HEK293 (cell line): ENCODE measurements at regions not wholly inside any gene's neighbourhood (a gene's known extent, or its start where the extent isn't known, plus 50 kb on each side); places are given as distances from the start of the nearest gene placed in this dataset.

Source experiments
- CTCF ChIA-PET: fragments of 350-600 bp; formaldehyde crosslinking; extraction: SDS; loops from one replicate; lab custom pipeline; 2021; ENCODE audit warnings: antibody characterized with exemption; lab: Yijun Ruan, JAX
- POLR2A ChIA-PET: fragments of 300-600 bp; formaldehyde crosslinking; extraction: SDS; loops from one replicate; lab custom pipeline; 2020; ENCODE audit warnings: antibody characterized with exemption, inconsistent platforms; lab: Yijun Ruan, JAX
- H3K27ac ChIP-seq: fragments of 200-500 bp; sonication (Bioruptor generic); 2 replicates; pipeline ENCODE4 v1.5.1; 2014; ENCODE audit warnings: low read depth, low read length, control low read depth, inconsistent platforms; ENCODE audit errors: extremely low read depth
- H3K36me3 ChIP-seq, 2 experiments: fragments of 200-500 bp in 1 of 2; sonication (Bioruptor generic) in 1 of 2; 1 replicate in 1 of 2; 2 replicates in 1 of 2; pipeline ENCODE4 v1.5.1; 2014 to 2017; ENCODE audit warnings: inconsistent platforms in 2 of 2, low read length in 2 of 2; ENCODE audit not compliant: control insufficient read depth in 2 of 2, insufficient read depth in 1 of 2
- H3K4me1 ChIP-seq: fragments of 200-500 bp; sonication (Bioruptor generic); 2 replicates; pipeline ENCODE4 v1.5.1; 2014; ENCODE audit warnings: mild to moderate bottlenecking, low read length, inconsistent platforms; ENCODE audit not compliant: control insufficient read depth, insufficient read depth
- H3K4me3 ChIP-seq: 2 replicates; pipeline ENCODE4 v1.5.1; 2011; ENCODE audit warnings: low read depth, mild to moderate bottlenecking, control low read depth, low read length, moderate library complexity
- H3K9me3 ChIP-seq: fragments of 200-500 bp; sonication (Bioruptor generic); 2 replicates; pipeline ENCODE4 v1.5.1; 2014; ENCODE audit warnings: low read depth, low read length, inconsistent platforms; ENCODE audit not compliant: control insufficient read depth, insufficient read depth
- BCL11A ChIP-seq: fragments of 450-650 bp; formaldehyde crosslinking; IDR thresholded peaks from 2 replicates; pipeline ENCODE4 v1.5.1; 2016; ENCODE audit warnings: low read depth, missing biosample characterization, missing genetic modification characterization
- GLI2 ChIP-seq: fragments of 450-650 bp; formaldehyde crosslinking; IDR thresholded peaks from 2 replicates; pipeline ENCODE4; 2017; ENCODE audit warnings: missing biosample characterization, missing genetic modification characterization, low read depth, borderline replicate concordance
- KLF9 ChIP-seq: fragments of 450-650 bp; formaldehyde crosslinking; IDR thresholded peaks from 2 replicates; pipeline ENCODE4 v1.5.1; 2016; ENCODE audit warnings: missing biosample characterization, missing genetic modification characterization, low read depth
- ZBTB17 ChIP-seq: fragments of 450-650 bp; formaldehyde crosslinking; IDR thresholded peaks from 2 replicates; pipeline ENCODE4 v1.5.1; 2016; ENCODE audit warnings: missing biosample characterization, missing genetic modification characterization
- ZFP3 ChIP-seq: fragments of 450-650 bp; formaldehyde crosslinking; IDR thresholded peaks from 2 replicates; pipeline ENCODE4 v1.5.1; 2016; ENCODE audit warnings: low read depth, missing biosample characterization, missing genetic modification characterization
- ZNF121 ChIP-seq: fragments of 450-650 bp; formaldehyde crosslinking; IDR thresholded peaks from 2 replicates; pipeline ENCODE4 v1.5.1; 2016; ENCODE audit warnings: missing biosample characterization, missing genetic modification characterization
- ZNF174 ChIP-seq: fragments of 450-650 bp; formaldehyde crosslinking; IDR thresholded peaks from 2 replicates; pipeline ENCODE4 v1.5.0; 2017; ENCODE audit warnings: missing biosample characterization, mild to moderate bottlenecking, missing genetic modification characterization
- ZNF184 ChIP-seq: fragments of 450-650 bp; IDR thresholded peaks from 2 replicates; pipeline ENCODE4 v1.5.1; 2018; ENCODE audit warnings: missing biosample characterization, mild to moderate bottlenecking, missing genetic modification characterization
- ZNF433 ChIP-seq: fragments of 450-650 bp; formaldehyde crosslinking; IDR thresholded peaks from 2 replicates; pipeline ENCODE4 v1.5.1; 2016; ENCODE audit warnings: missing biosample characterization, missing genetic modification characterization, low read depth
- ZNF501 ChIP-seq: fragments of 450-650 bp; formaldehyde crosslinking; IDR thresholded peaks from 2 replicates; pipeline ENCODE4 v1.5.1; 2016; ENCODE audit warnings: missing biosample characterization, missing genetic modification characterization
- ZNF518A ChIP-seq: fragments of 450-650 bp; formaldehyde crosslinking; conservative IDR thresholded peaks from 2 replicates; pipeline ENCODE4 v1.5.1; 2016; ENCODE audit warnings: low read depth, missing biosample characterization, missing genetic modification characterization
- ZNF747 ChIP-seq: fragments of 450-650 bp; formaldehyde crosslinking; IDR thresholded peaks from 2 replicates; pipeline ENCODE4 v1.5.1; 2016; ENCODE audit warnings: missing biosample characterization, missing genetic modification characterization
- ZNF785 ChIP-seq: fragments of 450-650 bp; formaldehyde crosslinking; IDR thresholded peaks from 2 replicates; pipeline ENCODE4 v1.5.1; 2016; ENCODE audit warnings: missing biosample characterization, missing genetic modification characterization
- ZNF792 ChIP-seq: fragments of 450-650 bp; formaldehyde crosslinking; IDR thresholded peaks from 2 replicates; pipeline ENCODE4 v1.5.1; 2016; ENCODE audit warnings: missing biosample characterization, missing genetic modification characterization
- ZNF830 ChIP-seq: fragments of 450-650 bp; IDR thresholded peaks from 2 replicates; pipeline ENCODE4 v1.5.0; 2018; ENCODE audit warnings: missing biosample characterization, missing genetic modification characterization, low read depth, mild to moderate bottlenecking, moderate library complexity
- ZSCAN18 ChIP-seq: fragments of 450-650 bp; formaldehyde crosslinking; IDR thresholded peaks from 2 replicates; pipeline ENCODE4 v1.5.1; 2016; ENCODE audit warnings: missing biosample characterization, missing genetic modification characterization
- ZSCAN30 ChIP-seq: fragments of 450-650 bp; IDR thresholded peaks from 2 replicates; pipeline ENCODE4 v1.5.1; 2018; ENCODE audit warnings: missing biosample characterization, mild to moderate bottlenecking, missing genetic modification characterization, moderate library complexity
- ZXDB ChIP-seq: fragments of 450-650 bp; formaldehyde crosslinking; IDR thresholded peaks from 2 replicates; pipeline ENCODE4 v1.5.1; 2016; ENCODE audit warnings: missing biosample characterization, missing genetic modification characterization
- TF ChIP-seq, protein P1 (sequence below): sonication (generic); formaldehyde crosslinking; IDR thresholded peaks from 2 replicates; pipeline ENCODE4 v1.8.1; 2022; ENCODE audit warnings: mild to moderate bottlenecking, moderate library complexity, missing genetic modification reagents

DNA sequence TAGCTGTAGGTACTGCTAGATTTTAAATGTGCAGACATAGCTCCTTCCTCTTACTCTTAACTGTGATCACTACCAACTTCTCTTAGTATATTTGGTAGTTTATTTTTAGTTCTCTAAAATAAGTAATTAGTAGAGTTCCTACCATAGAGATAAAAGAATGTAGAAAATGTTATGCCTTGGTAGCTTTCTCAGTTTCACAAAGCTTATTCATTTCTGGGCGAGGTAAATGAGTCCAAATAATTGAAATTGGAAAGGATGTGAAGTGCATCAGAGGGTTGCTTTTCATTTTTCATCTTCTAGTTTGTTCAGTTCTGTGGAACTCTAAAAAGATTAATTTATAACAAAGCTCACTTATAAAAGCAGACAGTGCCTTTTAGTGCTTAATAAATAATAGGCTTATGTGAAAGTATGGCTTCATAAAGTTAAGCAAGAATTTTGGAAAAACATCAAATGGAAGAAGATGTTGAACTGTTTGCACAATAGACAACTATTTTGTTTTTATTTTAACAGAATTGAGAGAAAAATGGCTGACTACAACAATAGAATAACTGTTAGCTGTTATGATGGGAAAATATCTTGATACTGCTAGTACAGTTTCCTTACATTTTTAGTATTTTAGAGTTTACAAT lies 303.7 kb downstream of the UTRN start:
- H3K36me3 ChIP-seq: no peaks in the 10 kb centered on the region
- POLR2A ChIA-PET: no interaction called here
- no peaks in the 10 kb centered on the region for H3K9me3 ChIP-seq
- no peak overlapping the region for H3K4me3 ChIP-seq
- CTCF ChIA-PET: interaction anchor here (0.6 to 2.7 kb wide), 5 partner anchors 10 to 1045 kb away, joined by 3 to 12 read pairs (median 3); no protein-coding TSS in a partner anchor
- TF ChIP-seq ZNF830 (tag by site-specific recombination): no peak
- no peak for TF ChIP-seq ZNF174 (tag by site-specific recombination)
- H3K27ac ChIP-seq: no peak overlapping the region
- H3K4me1 ChIP-seq: peaks cover 3% of the 10 kb centered on the region; the same call in 1 of the 2 replicates

GRCh38 chr6:144590532-144590931 lies 305.4 kb downstream of the UTRN start:
- POLR2A ChIA-PET: no interaction called here
- H3K4me3 ChIP-seq: no peak overlapping the region
- no peak for TF ChIP-seq ZNF184 (tag by site-specific recombination)
- TF ChIP-seq ZNF792 (tag by site-specific recombination): no peak
- no peak for TF ChIP-seq GLI2 (tag by site-specific recombination)
- no peak for TF ChIP-seq BCL11A (tag by site-specific recombination)
- no peak for TF ChIP-seq ZNF433 (tag by site-specific recombination)
- TF ChIP-seq ZSCAN30 (tag by site-specific recombination): no peak
- no peak for TF ChIP-seq ZNF501
- no peak for TF ChIP-seq ZNF518A (tag by site-specific recombination)
- TF ChIP-seq, protein P1, sequence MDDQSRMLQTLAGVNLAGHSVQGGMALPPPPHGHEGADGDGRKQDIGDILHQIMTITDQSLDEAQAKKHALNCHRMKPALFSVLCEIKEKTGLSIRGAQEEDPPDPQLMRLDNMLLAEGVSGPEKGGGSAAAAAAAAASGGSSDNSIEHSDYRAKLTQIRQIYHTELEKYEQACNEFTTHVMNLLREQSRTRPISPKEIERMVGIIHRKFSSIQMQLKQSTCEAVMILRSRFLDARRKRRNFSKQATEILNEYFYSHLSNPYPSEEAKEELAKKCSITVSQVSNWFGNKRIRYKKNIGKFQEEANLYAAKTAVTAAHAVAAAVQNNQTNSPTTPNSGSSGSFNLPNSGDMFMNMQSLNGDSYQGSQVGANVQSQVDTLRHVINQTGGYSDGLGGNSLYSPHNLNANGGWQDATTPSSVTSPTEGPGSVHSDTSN (CRISPR knock-in tag): no peak
- TF ChIP-seq, all 188 proteins: peak for 0
- Histone ChIP-seq H3K36me3 (no peaks in the 10 kb centered on the region), H3K9me3 (no peaks in the 10 kb centered on the region), H3K4me1 (peaks cover 3% of the 10 kb centered on the region; the same call in 1 of the 2 replicates), H3K27ac (no peak overlapping the region)
- CTCF ChIA-PET: interaction anchor here (2.7 kb wide), 1 partner anchor 1043 kb away, joined by 12 read pairs; no protein-coding TSS in a partner anchor

DNA sequence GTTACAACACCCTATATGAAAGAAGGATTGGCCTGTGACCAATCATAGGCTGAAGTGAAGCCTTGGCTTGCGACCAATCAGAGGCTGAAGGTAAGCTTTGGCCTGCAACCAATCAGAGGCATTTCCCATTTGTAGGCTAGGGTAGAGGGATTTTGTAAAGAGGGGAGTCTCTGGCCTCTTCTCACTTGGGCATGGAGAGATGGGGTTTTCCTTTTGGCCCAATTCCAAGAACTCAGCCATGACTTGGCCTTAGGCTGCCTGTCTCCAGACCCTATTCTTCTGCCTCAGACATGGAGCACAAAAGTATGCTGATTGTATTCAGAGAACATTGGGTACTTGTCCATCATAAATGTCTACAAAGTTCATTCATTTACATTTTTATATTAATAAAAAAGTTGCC lies 308.3 kb downstream of the UTRN start:
- CTCF ChIA-PET: interaction anchor here (2.4 kb wide), 1 partner anchor 8 kb away, joined by 13 read pairs; no protein-coding TSS in a partner anchor
- no peaks in the 10 kb centered on the region for H3K36me3 ChIP-seq
- no peak overlapping the region for H3K4me3 ChIP-seq
- H3K27ac ChIP-seq: no peak overlapping the region
- no peaks in the 10 kb centered on the region for H3K4me1 ChIP-seq
- POLR2A ChIA-PET: no interaction called here
- H3K9me3 ChIP-seq: no peaks in the 10 kb centered on the region
- TF ChIP-seq KLF9 (tag by site-specific recombination) (no peak), ZNF747 (tag by site-specific recombination) (no peak), ZSCAN18 (tag by site-specific recombination) (no peak), ZBTB17 (no peak), ZNF785 (tag by site-specific recombination) (no peak), ZXDB (tag by site-specific recombination) (no peak), ZNF121 (tag by site-specific recombination) (no peak), ZNF501 (no peak), ZFP3 (no peak)
- TF ChIP-seq, all 188 proteins: peak for 0
